ENCODE measurements at regions not wholly inside any gene's neighbourhood (a gene's known extent, or its start where the extent isn't known, plus 50 kb on each side); places are given as distances from the start of the nearest gene placed in this dataset.

DNA sequence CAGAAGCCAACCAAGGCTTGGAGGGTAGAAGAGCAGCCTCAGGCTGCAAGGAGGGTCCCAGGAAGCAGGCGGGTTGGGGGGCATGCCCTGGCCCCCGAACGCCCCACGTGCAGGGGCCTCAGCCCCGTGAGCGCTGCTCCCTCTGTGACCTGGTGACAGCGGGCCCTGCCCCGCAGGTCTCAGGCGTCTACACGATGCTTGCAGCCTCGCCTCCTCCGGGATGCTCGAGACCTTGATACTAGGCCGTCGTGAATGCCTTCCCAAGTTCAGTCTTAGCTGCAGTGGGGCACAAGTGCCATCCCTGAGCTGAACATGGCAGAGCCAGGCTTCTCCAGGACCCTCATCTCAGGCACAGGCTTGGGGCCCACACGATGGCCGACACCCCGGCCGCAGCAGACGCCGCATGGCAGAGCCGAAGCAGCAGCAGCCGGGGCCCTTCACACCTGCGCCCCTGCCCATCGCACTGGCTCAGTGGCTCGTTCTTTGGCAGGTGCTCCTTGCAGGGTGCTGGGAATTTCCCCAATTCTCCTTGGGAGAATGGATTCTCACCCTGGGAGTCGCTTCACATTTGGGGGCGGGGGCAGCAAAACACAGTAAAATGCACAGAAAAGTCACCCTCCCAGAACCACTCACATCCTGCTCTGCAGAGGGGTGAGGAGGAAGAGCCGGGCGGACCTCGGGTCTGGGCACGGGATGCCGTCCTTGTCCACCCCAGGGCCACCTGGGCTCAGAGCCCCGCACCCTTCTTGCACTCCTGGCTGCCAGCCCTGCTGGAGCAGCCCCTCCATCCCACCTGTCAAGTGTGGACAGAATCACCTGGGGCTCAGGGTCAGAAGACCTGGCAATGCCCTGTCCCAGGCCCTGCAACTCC is 161.8 kb downstream of the DLL1 start:
- H3K4me3 ChIP-seq (ENCODE audit: insufficient read depth, low read length, poor library complexity, severe bottlenecking): no peak overlapping the region
- no peaks in the 10 kb centered on the region for H3K9me3 ChIP-seq (ENCODE audit: insufficient read depth, low read length)
- no peaks in the 10 kb centered on the region for H3F3A ChIP-seq (ENCODE audit: insufficient read depth)
- no peak for TF ChIP-seq EZH2phosphoT487 (conservative IDR thresholded peaks at IDR 0.05; ENCODE audit: low read length)
- TF ChIP-seq, protein P1, sequence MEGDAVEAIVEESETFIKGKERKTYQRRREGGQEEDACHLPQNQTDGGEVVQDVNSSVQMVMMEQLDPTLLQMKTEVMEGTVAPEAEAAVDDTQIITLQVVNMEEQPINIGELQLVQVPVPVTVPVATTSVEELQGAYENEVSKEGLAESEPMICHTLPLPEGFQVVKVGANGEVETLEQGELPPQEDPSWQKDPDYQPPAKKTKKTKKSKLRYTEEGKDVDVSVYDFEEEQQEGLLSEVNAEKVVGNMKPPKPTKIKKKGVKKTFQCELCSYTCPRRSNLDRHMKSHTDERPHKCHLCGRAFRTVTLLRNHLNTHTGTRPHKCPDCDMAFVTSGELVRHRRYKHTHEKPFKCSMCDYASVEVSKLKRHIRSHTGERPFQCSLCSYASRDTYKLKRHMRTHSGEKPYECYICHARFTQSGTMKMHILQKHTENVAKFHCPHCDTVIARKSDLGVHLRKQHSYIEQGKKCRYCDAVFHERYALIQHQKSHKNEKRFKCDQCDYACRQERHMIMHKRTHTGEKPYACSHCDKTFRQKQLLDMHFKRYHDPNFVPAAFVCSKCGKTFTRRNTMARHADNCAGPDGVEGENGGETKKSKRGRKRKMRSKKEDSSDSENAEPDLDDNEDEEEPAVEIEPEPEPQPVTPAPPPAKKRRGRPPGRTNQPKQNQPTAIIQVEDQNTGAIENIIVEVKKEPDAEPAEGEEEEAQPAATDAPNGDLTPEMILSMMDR (IDR thresholded peaks at IDR 0.05; ENCODE audit: insufficient read depth, low read length, poor library complexity, severe bottlenecking): no peak
- no peak overlapping the region for H3K9ac ChIP-seq (ENCODE audit: low read length)
- no peaks in the 10 kb centered on the region for H4K20me1 ChIP-seq (ENCODE audit: low read depth, low read length)
- H3K9me2 ChIP-seq (replicated peaks; ENCODE audit: insufficient read depth, low read length): no peaks in the 10 kb centered on the region
- H3K27me3 ChIP-seq (ENCODE audit: low read length): no peaks in the 10 kb centered on the region
- no peak overlapping the region for H2AFZ ChIP-seq (ENCODE audit: low read depth, low read length, severe bottlenecking)
- no peak overlapping the region for H3K4me2 ChIP-seq (ENCODE audit: low read depth, low read length, poor library complexity, severe bottlenecking)
- no peaks in the 10 kb centered on the region for H3K79me2 ChIP-seq (ENCODE audit: insufficient read depth, low read length)
- no peaks in the 10 kb centered on the region for H3K36me3 ChIP-seq (ENCODE audit: low read length)
- H3K27ac ChIP-seq (ENCODE audit: low read depth, low read length): no peak overlapping the region

DNA sequence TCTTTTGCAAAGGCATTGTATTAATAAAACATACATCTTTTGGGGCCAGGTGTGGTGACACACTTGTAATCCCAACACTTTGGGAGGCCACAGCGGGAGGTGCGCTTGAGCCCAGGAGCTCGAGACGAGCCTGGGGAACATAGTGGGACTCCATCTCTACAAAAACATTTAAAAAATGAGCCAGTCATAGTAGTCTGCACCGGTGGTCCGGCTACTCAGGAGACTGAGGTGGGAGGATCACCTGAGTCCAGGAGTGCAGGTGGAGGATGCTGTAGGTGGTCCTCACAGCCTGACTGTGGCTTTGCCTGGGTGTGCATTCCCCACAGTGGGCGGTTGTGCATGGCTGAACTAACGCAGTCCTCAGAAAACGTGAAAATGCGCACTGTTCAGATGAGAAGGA is 162.5 kb downstream of the DLL1 start:
- Histone ChIP-seq H3K9me2 (replicated peaks; ENCODE audit: insufficient read depth, low read length) (no peaks in the 10 kb centered on the region), H3F3A (ENCODE audit: insufficient read depth) (no peaks in the 10 kb centered on the region), H2AFZ (ENCODE audit: low read depth, low read length, severe bottlenecking) (no peak overlapping the region), H3K36me3 (ENCODE audit: low read length) (no peaks in the 10 kb centered on the region), H3K9me3 (ENCODE audit: insufficient read depth, low read length) (no peaks in the 10 kb centered on the region), H4K20me1 (ENCODE audit: low read depth, low read length) (no peaks in the 10 kb centered on the region), H3K4me2 (ENCODE audit: low read depth, low read length, poor library complexity, severe bottlenecking) (no peak overlapping the region), H3K9ac (ENCODE audit: low read length) (no peak overlapping the region), H3K27me3 (ENCODE audit: low read length) (no peaks in the 10 kb centered on the region), H3K79me2 (ENCODE audit: insufficient read depth, low read length) (no peaks in the 10 kb centered on the region), H3K27ac (ENCODE audit: low read depth, low read length) (no peak overlapping the region), H3K4me3 (ENCODE audit: insufficient read depth, low read length, poor library complexity, severe bottlenecking) (no peak overlapping the region)
- no peak for TF ChIP-seq EZH2phosphoT487 (conservative IDR thresholded peaks at IDR 0.05; ENCODE audit: low read length)
- TF ChIP-seq, protein P1 (IDR thresholded peaks at IDR 0.05; ENCODE audit: insufficient read depth, low read length, poor library complexity, severe bottlenecking): no peak

DNA sequence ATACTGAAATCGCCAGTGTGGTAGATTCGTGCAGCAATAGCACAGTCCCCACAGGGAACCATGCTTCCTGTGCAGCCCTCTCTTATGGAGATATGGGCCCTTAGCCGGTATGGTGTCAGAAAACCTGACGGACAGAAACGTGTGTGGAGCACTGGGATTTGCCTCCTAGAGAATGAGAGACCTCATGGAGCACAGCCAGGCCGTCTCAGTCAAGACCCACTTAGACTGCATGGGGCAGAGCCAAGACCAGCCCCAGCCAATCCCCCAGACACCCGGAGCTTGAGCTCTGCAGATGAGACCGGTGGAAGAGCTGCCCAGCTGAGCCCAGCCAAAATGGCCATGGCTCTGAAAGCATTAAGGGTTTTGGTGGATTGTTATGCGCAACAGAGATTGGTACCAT is 163.7 kb downstream of the DLL1 start:
- H3K27me3 ChIP-seq (ENCODE audit: low read length): no peaks in the 10 kb centered on the region
- no peaks in the 10 kb centered on the region for H3F3A ChIP-seq (ENCODE audit: insufficient read depth)
- H3K9me2 ChIP-seq (replicated peaks; ENCODE audit: insufficient read depth, low read length): no peaks in the 10 kb centered on the region
- H3K4me2 ChIP-seq (ENCODE audit: low read depth, low read length, poor library complexity, severe bottlenecking): no peak overlapping the region
- H3K4me3 ChIP-seq (ENCODE audit: insufficient read depth, low read length, poor library complexity, severe bottlenecking): no peak overlapping the region
- H4K20me1 ChIP-seq (ENCODE audit: low read depth, low read length): no peaks in the 10 kb centered on the region
- H3K9me3 ChIP-seq (ENCODE audit: insufficient read depth, low read length): no peaks in the 10 kb centered on the region
- no peaks in the 10 kb centered on the region for H3K79me2 ChIP-seq (ENCODE audit: insufficient read depth, low read length)
- no peak overlapping the region for H3K27ac ChIP-seq (ENCODE audit: low read depth, low read length)
- H3K9ac ChIP-seq (ENCODE audit: low read length): no peak overlapping the region
- TF ChIP-seq EZH2phosphoT487 (conservative IDR thresholded peaks at IDR 0.05; ENCODE audit: low read length): no peak
- TF ChIP-seq, protein P1 (IDR thresholded peaks at IDR 0.05; ENCODE audit: insufficient read depth, low read length, poor library complexity, severe bottlenecking): no peak
- H3K36me3 ChIP-seq (ENCODE audit: low read length): no peaks in the 10 kb centered on the region
- H2AFZ ChIP-seq (ENCODE audit: low read depth, low read length, severe bottlenecking): no peak overlapping the region

All from SU-DHL-6 (cell line).